Right lobe of liver (tissue), 4 donors: ENCODE measurements at regions not wholly inside any gene's neighbourhood (a gene's known extent, or its start where the extent isn't known, plus 50 kb on each side); places are given as distances from the start of the nearest gene placed in this dataset.

Experiments used
- CTCF ChIP-seq, 4 donors: fragments of 200-600 bp in 3 of 4; fragments of 450-650 bp in 1 of 4; IDR thresholded peaks; one replicate each; pipeline versions ENCODE4 v1.5.1 to v1.8.0; 2016 to 2022; ENCODE audit warnings: antibody characterized with exemption in 4 of 4, mild to moderate bottlenecking in 2 of 4
- POLR2A ChIP-seq: fragments of 450-650 bp; IDR thresholded peaks from one replicate; pipeline ENCODE4 v1.6.1; 2017; ENCODE audit warnings: antibody characterized with exemption, mild to moderate bottlenecking
- donor health status: DM: no; HTN: no; CAD: no.
- donor health status: DM: no; HTN: no; CAD: no.
- donor health status: DM: no; HTN: yes; CAD: no.

- TF ChIP-seq CTCF (IDR thresholded peaks at IDR 0.05) (no peak), POLR2A (no peak)
Observed at GRCh38 chr6:145119081-145119480, 616.2 kb downstream of the EPM2A start.
